Neural cell (in vitro differentiated cells): ENCODE measurements at regions not wholly inside any gene's neighbourhood (a gene's known extent, or its start where the extent isn't known, plus 50 kb on each side); places are given as distances from the start of the nearest gene placed in this dataset.

Experiments
- H2AFZ ChIP-seq: fragments of 200-600, 300-800 bp; sonication (generic), shearing (Covaris generic); 2 replicates; pipeline ENCODE4 v1.6.0; 2014; ENCODE audit warnings: low read depth, mild to moderate bottlenecking, antibody characterized with exemption, low read length, moderate library complexity
- H3F3A ChIP-seq: fragments of 200-600 bp; shearing (Covaris generic); 2 replicates; pipeline ENCODE4 v1.6.1; 2016; ENCODE audit warnings: mild to moderate bottlenecking, moderate library complexity, mixed read lengths, antibody characterized with exemption, low read length; ENCODE audit not compliant: insufficient read depth, poor library complexity, severe bottlenecking
- H3K27ac ChIP-seq: fragments of 200-600, 300-800 bp; sonication (generic), shearing (Covaris generic); 2 replicates; pipeline ENCODE4 v1.5.1; 2014; ENCODE audit warnings: mild to moderate bottlenecking, low read length, moderate library complexity
- H3K27me3 ChIP-seq: fragments of 300-800, 200-600 bp; sonication (generic), shearing (Covaris generic); 2 replicates; pipeline ENCODE4 v1.6.0; 2014; ENCODE audit warnings: mild to moderate bottlenecking, low read depth, low read length, moderate library complexity; ENCODE audit not compliant: insufficient read depth
- H3K36me3 ChIP-seq: fragments of 300-800, 200-600 bp; sonication (generic), shearing (Covaris generic); 2 replicates; pipeline ENCODE4 v1.5.1; 2014; ENCODE audit warnings: mild to moderate bottlenecking, antibody characterized with exemption, low read length, moderate library complexity; ENCODE audit not compliant: insufficient read depth
- H3K4me2 ChIP-seq: fragments of 300-800, 200-600 bp; sonication (generic), shearing (Covaris generic); 2 replicates; pipeline ENCODE4 v1.6.0; 2014; ENCODE audit warnings: mild to moderate bottlenecking, low read length
- H3K4me3 ChIP-seq: fragments of 300-800, 200-600 bp; sonication (generic), shearing (Covaris generic); 2 replicates; pipeline ENCODE4 v1.5.1; 2014; ENCODE audit warnings: mild to moderate bottlenecking, low read length, moderate library complexity
- H3K79me2 ChIP-seq: fragments of 200-600 bp; shearing (Covaris generic); replicated peaks from 2 replicates; pipeline ENCODE4 v1.6.0; 2014; ENCODE audit warnings: mild to moderate bottlenecking, low read length, moderate library complexity; ENCODE audit not compliant: insufficient read depth
- H3K9ac ChIP-seq: fragments of 300-800, 200-600 bp; sonication (generic), shearing (Covaris generic); 2 replicates; pipeline ENCODE4 v1.6.1; 2016; ENCODE audit warnings: mild to moderate bottlenecking, low read length, mixed read lengths
- H3K9me2 ChIP-seq: fragments of 200-600 bp; shearing (Covaris generic); 2 replicates; pipeline ENCODE4 v1.6.1; 2016; ENCODE audit warnings: mild to moderate bottlenecking, low read length, mixed read lengths; ENCODE audit not compliant: insufficient read depth
- H3K9me3 ChIP-seq: fragments of 200-600, 300-800 bp; sonication (generic), shearing (Covaris generic); 2 replicates; pipeline ENCODE4 v1.6.1; 2016; ENCODE audit warnings: mild to moderate bottlenecking, mixed run types, low read length, moderate library complexity, mixed read lengths
- H4K20me1 ChIP-seq: fragments of 200-600 bp; shearing (Covaris generic); 2 replicates; pipeline ENCODE4 v1.6.1; 2016; ENCODE audit warnings: mild to moderate bottlenecking, mixed run types; ENCODE audit not compliant: insufficient read depth
- MXI1 ChIP-seq: fragments of 450-650 bp; conservative IDR thresholded peaks from 2 replicates; pipeline ENCODE4 v1.6.1; 2014; ENCODE audit warnings: antibody characterized with exemption, mild to moderate bottlenecking; ENCODE audit not compliant: poor library complexity, severe bottlenecking

- no peak overlapping the region for H2AFZ ChIP-seq
- no peak overlapping the region for H3K9ac ChIP-seq
- H3K9me2 ChIP-seq, result no peaks in the 10 kb centered on the region
- H3K79me2 ChIP-seq, result no peaks in the 10 kb centered on the region
- H3K27me3 ChIP-seq, result no peaks in the 10 kb centered on the region
- no peak overlapping the region for H3K4me3 ChIP-seq
- H3K9me3 ChIP-seq, result no peaks in the 10 kb centered on the region
- H3K36me3 ChIP-seq, result no peaks in the 10 kb centered on the region
- H3K27ac ChIP-seq, result no peak overlapping the region
- TF ChIP-seq MXI1, result no peak
- H3K4me2 ChIP-seq, result no peak overlapping the region
- no peaks in the 10 kb centered on the region for H4K20me1 ChIP-seq
- no peaks in the 10 kb centered on the region for H3F3A ChIP-seq
Measured at GRCh38 chr11:101661559-101661958, 77.8 kb upstream of the TRPC6 start.
